ENCODE measurements at regions not wholly inside any gene's neighbourhood (a gene's known extent, or its start where the extent isn't known, plus 50 kb on each side); places are given as distances from the start of the nearest gene placed in this dataset.

- no peaks in the 10 kb centered on the region for H4K20me1 ChIP-seq (ENCODE audit: insufficient read depth)
- H3K36me3 ChIP-seq (ENCODE audit: insufficient read depth, low read length): no peaks in the 10 kb centered on the region
- no peak overlapping the region for H3K4me3 ChIP-seq (ENCODE audit: low read length)
- H3K27me3 ChIP-seq (ENCODE audit: insufficient read depth, low read depth, low read length): no peaks in the 10 kb centered on the region
- no peaks in the 10 kb centered on the region for H3K9me3 ChIP-seq (ENCODE audit: low read length)
- H3F3A ChIP-seq (ENCODE audit: insufficient read depth, low read length, poor library complexity, severe bottlenecking): no peaks in the 10 kb centered on the region
- no peaks in the 10 kb centered on the region for H3K79me2 ChIP-seq (replicated peaks; ENCODE audit: insufficient read depth, low read length)
- H3K27ac ChIP-seq (ENCODE audit: low read length): no peak overlapping the region
- H3K9ac ChIP-seq (ENCODE audit: low read length): no peak overlapping the region
- H3K9me2 ChIP-seq (ENCODE audit: insufficient read depth, low read length): no peaks in the 10 kb centered on the region
- no peak for TF ChIP-seq TAF1 (IDR thresholded peaks at IDR 0.05; ENCODE audit: low read depth)
- TF ChIP-seq REST (IDR thresholded peaks at IDR 0.05; ENCODE audit: borderline replicate concordance): no peak
- no peak for TF ChIP-seq SMC3 (conservative IDR thresholded peaks at IDR 0.05; ENCODE audit: poor library complexity)
- TF ChIP-seq EP300 (conservative IDR thresholded peaks at IDR 0.05; ENCODE audit: poor library complexity, severe bottlenecking): no peak
- TF ChIP-seq CTCF (IDR thresholded peaks at IDR 0.05; ENCODE audit: poor library complexity, severe bottlenecking): no peak
- no peak for TF ChIP-seq RAD21 (conservative IDR thresholded peaks at IDR 0.05)
- TF ChIP-seq EZH2 (IDR thresholded peaks at IDR 0.05; ENCODE audit: borderline replicate concordance, insufficient read depth, low read length, poor library complexity, severe bottlenecking): no peak
- no peak for TF ChIP-seq POLR2AphosphoS5 (IDR thresholded peaks at IDR 0.05)
- no peak for TF ChIP-seq MXI1 (conservative IDR thresholded peaks at IDR 0.05; ENCODE audit: poor library complexity, severe bottlenecking)
- no peak overlapping the region for H2AFZ ChIP-seq (ENCODE audit: low read depth, low read length)
- H3K4me2 ChIP-seq (ENCODE audit: low read length): no peak overlapping the region
These were observed 429.2 kb upstream of the AR start for GRCh38 chrX:67114635-67115034.

- H4K20me1 ChIP-seq (ENCODE audit: insufficient read depth): no peaks in the 10 kb centered on the region
- H3K27ac ChIP-seq (ENCODE audit: low read length): no peak overlapping the region
- H3F3A ChIP-seq (ENCODE audit: insufficient read depth, low read length, poor library complexity, severe bottlenecking): no peaks in the 10 kb centered on the region
- no peaks in the 10 kb centered on the region for H3K9me2 ChIP-seq (ENCODE audit: insufficient read depth, low read length)
- TF ChIP-seq MXI1 (conservative IDR thresholded peaks at IDR 0.05; ENCODE audit: poor library complexity, severe bottlenecking): no peak
- no peak for TF ChIP-seq EP300 (conservative IDR thresholded peaks at IDR 0.05; ENCODE audit: poor library complexity, severe bottlenecking)
- no peak for TF ChIP-seq SMC3 (conservative IDR thresholded peaks at IDR 0.05; ENCODE audit: poor library complexity)
- TF ChIP-seq POLR2AphosphoS5 (IDR thresholded peaks at IDR 0.05): no peak
- no peak for TF ChIP-seq EZH2 (IDR thresholded peaks at IDR 0.05; ENCODE audit: borderline replicate concordance, insufficient read depth, low read length, poor library complexity, severe bottlenecking)
- TF ChIP-seq TAF1 (IDR thresholded peaks at IDR 0.05; ENCODE audit: low read depth): no peak
- TF ChIP-seq RAD21 (conservative IDR thresholded peaks at IDR 0.05): no peak
- no peak for TF ChIP-seq REST (IDR thresholded peaks at IDR 0.05; ENCODE audit: borderline replicate concordance)
- TF ChIP-seq CTCF (IDR thresholded peaks at IDR 0.05; ENCODE audit: poor library complexity, severe bottlenecking): no peak
- H2AFZ ChIP-seq (ENCODE audit: low read depth, low read length): no peak overlapping the region
- H3K27me3 ChIP-seq (ENCODE audit: insufficient read depth, low read depth, low read length): no peaks in the 10 kb centered on the region
- no peak overlapping the region for H3K4me2 ChIP-seq (ENCODE audit: low read length)
- H3K9me3 ChIP-seq (ENCODE audit: low read length): no peaks in the 10 kb centered on the region
- H3K36me3 ChIP-seq (ENCODE audit: insufficient read depth, low read length): no peaks in the 10 kb centered on the region
- H3K9ac ChIP-seq (ENCODE audit: low read length): no peak overlapping the region
- no peaks in the 10 kb centered on the region for H3K79me2 ChIP-seq (replicated peaks; ENCODE audit: insufficient read depth, low read length)
- H3K4me3 ChIP-seq (ENCODE audit: low read length): no peak overlapping the region
These were observed 438.1 kb upstream of the AR start for GRCh38 chrX:67105758-67106116.

Data from neural cell (in vitro differentiated cells).